ENCODE measurements at regions not wholly inside any gene's neighbourhood (a gene's known extent, or its start where the extent isn't known, plus 50 kb on each side); places are given as distances from the start of the nearest gene placed in this dataset.

GRCh38 chr20:22353586-22353985, 230.8 kb downstream of the FOXA2 start:
- Histone ChIP-seq H3K4me3 (no peak overlapping the region), H3K4me1 (no peaks in the 10 kb centered on the region), H3K36me3 (no peaks in the 10 kb centered on the region), H3K9me3 (peaks cover 0 to 6% (median 0%) of the 10 kb centered on the region in 4 donors), H3K27ac (no peak overlapping the region), H3K27me3 (peaks cover 0 to 7% (median 0%) of the 10 kb centered on the region in 3 donors)
- TF ChIP-seq POLR2A (IDR thresholded peaks at IDR 0.05): no peak
- TF ChIP-seq EP300 (IDR thresholded peaks at IDR 0.05): no peak
- no peak for TF ChIP-seq POLR2AphosphoS5 (IDR thresholded peaks at IDR 0.05)
- no peak for TF ChIP-seq CTCF (IDR thresholded peaks at IDR 0.05)
- no peak for DNase-seq
- 82 to 95% (median 89%) methylated on average over 2 of the region's 2 CpGs for WGBS, 5 donors
- intact Hi-C loops (cut with DNase I; ENCODE audit: low total_unique reads): no loop called here

GRCh38 chr20:22352019-22352418, 232.4 kb downstream of the FOXA2 start:
- Histone ChIP-seq H3K27me3 (peaks cover 0 to 7% (median 0%) of the 10 kb centered on the region in 3 donors), H3K27ac (no peak overlapping the region), H3K9me3 (peaks cover 0 to 6% (median 0%) of the 10 kb centered on the region in 4 donors), H3K4me1 (no peaks in the 10 kb centered on the region), H3K4me3 (no peak overlapping the region), H3K36me3 (no peaks in the 10 kb centered on the region)
- TF ChIP-seq POLR2A (IDR thresholded peaks at IDR 0.05) (no peak), POLR2AphosphoS5 (IDR thresholded peaks at IDR 0.05) (no peak), CTCF (IDR thresholded peaks at IDR 0.05) (no peak), EP300 (IDR thresholded peaks at IDR 0.05) (no peak)
- WGBS, 5 donors: 80 to 94% (median 89%) methylated on average over 3 of the region's 3 CpGs
- intact Hi-C loops (cut with DNase I; ENCODE audit: low total_unique reads): no loop called here
- no peak for DNase-seq

GRCh38 chr20:22350624-22351023, 233.7 kb downstream of the FOXA2 start:
- peaks cover 0 to 7% (median 0%) of the 10 kb centered on the region in 3 donors for H3K27me3 ChIP-seq
- TF ChIP-seq POLR2AphosphoS5 (IDR thresholded peaks at IDR 0.05): no peak
- no peak for TF ChIP-seq POLR2A (IDR thresholded peaks at IDR 0.05)
- TF ChIP-seq EP300 (IDR thresholded peaks at IDR 0.05): no peak
- no peak for TF ChIP-seq CTCF (IDR thresholded peaks at IDR 0.05)
- H3K36me3 ChIP-seq: no peaks in the 10 kb centered on the region
- H3K4me1 ChIP-seq: no peaks in the 10 kb centered on the region
- peaks cover 0 to 6% (median 0%) of the 10 kb centered on the region in 4 donors for H3K9me3 ChIP-seq
- WGBS, 5 donors: 67 to 83% (median 73%) methylated on average over 4 of the region's 4 CpGs
- no peak for DNase-seq
- intact Hi-C loops (cut with DNase I; ENCODE audit: low total_unique reads): no loop called here
- no peak overlapping the region for H3K27ac ChIP-seq
- H3K4me3 ChIP-seq: no peak overlapping the region

- peaks cover 0 to 12% (median 0%) of the 10 kb centered on the region in 3 donors for H3K27me3 ChIP-seq
- no peak for TF ChIP-seq CTCF (IDR thresholded peaks at IDR 0.05)
- no peak for TF ChIP-seq EP300 (IDR thresholded peaks at IDR 0.05)
- TF ChIP-seq POLR2A (IDR thresholded peaks at IDR 0.05): no peak
- no peak for TF ChIP-seq POLR2AphosphoS5 (IDR thresholded peaks at IDR 0.05)
- DNase-seq: no peak
- no peak overlapping the region for H3K27ac ChIP-seq
- H3K9me3 ChIP-seq: no peaks in the 10 kb centered on the region
- intact Hi-C loops (cut with DNase I; ENCODE audit: low total_unique reads): loop anchor here (10.0 kb wide), 1 partner anchor 247 kb away; no protein-coding TSS in a partner anchor
- WGBS, 5 donors: 33 to 49% (median 40%) methylated on average over 4 of the region's 4 CpGs
- no peak overlapping the region for H3K4me3 ChIP-seq
- H3K4me1 ChIP-seq: no peaks in the 10 kb centered on the region
- H3K36me3 ChIP-seq: no peaks in the 10 kb centered on the region
Observed at GRCh38 chr20:22348010-22348409, 236.4 kb downstream of the FOXA2 start.

All from stomach (tissue), 8 donors.